GM21737 (cell line): ENCODE measurements at regions not wholly inside any gene's neighbourhood (a gene's known extent, or its start where the extent isn't known, plus 50 kb on each side); places are given as distances from the start of the nearest gene placed in this dataset.

Experiments used
- ATAC-seq: cut with Tn5 transposase; IDR thresholded peaks from one replicate; pipeline ENCODE4 v1.9.1; 2021; ENCODE audit warnings: mild to moderate bottlenecking, moderate library complexity; ENCODE audit not compliant: unreplicated experiment

DNA sequence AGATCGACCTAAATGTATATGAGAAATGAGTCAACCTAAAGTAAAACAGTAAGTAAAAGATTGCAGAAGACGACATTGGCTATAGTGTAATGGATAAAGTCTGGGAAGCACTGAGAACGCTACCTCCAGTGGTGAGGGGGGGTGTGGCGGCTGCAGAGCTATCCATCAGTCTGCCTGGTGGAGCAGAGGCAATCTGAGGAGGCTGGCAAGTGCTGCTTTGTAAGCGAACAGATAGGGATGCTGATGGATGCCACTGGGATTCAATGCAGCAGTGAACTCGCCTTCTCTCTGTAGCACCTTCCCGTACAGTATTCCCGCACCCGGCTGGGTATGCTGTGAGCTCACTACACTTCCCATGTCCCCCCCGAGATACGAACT, 261.5 kb downstream of the NSG2 start:
- ATAC-seq, result no peak

DNA sequence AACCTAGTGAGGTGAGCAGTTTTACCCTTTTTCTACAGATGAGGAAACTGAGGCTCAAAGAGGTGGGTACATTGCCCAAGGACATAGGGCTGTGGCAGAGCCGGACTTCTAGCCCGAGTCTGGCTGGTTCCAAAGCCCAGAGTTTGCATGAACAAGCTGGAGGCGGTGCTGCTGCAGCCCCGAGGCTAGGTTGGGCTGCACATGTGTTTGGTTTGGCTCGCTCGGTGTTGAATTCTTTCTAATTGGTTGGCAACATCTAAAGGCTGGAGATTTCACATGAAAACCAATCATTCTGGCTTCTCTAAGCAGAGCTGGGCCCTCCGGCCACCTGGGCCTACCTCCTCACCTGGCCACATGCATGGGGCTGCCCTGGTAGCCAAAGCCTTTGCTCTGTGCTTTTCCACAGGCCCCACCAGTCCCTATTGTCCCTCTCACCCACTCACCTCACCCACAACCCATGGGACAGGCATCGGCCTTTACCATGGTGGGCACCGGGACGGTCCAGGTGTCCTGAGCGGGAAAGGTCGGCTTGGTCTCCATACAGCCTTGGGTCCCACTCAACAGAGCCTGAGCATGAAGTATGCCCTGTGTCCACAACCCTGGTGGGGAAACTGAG, 262.3 kb downstream of the NSG2 start:
- no peak for ATAC-seq

DNA sequence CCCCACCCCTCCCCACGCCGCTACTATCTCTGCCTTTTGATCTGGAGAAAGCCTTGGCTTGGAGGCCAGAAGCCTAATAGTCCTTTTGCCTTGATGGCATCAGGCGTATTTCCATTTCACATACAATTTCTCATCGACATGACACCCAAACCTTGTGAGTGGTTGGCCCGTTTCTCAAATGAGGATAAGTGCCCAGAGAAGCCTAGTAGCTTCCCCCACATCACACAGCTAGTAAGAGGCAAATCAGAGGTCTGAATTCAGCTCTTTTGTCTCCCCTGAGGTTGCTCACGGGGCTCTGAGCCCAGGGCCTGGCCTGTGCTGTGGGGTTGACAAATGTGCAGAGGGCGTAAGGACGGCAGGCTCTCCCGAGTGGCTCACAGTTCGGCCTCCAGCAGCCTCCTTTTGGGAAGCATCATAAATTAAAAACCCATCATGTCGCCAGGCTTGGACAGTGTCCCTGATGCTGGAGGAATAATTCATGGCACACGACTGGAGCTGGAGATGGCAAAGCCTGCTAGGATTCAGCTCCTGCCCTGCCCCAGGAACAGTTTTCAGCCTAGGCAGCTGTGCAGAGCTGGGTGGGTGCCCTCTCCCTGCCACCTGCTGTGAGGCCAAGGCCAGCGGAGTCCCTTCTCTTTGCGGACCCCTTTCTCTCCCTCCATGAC, 263.8 kb downstream of the NSG2 start:
- ATAC-seq, result no peak

- no peak for ATAC-seq
Observed at GRCh38 chr5:174310243-174310642, 264.7 kb downstream of the NSG2 start.

GRCh38 chr5:174310706-174311105, 265.2 kb downstream of the NSG2 start:
- no peak for ATAC-seq

DNA sequence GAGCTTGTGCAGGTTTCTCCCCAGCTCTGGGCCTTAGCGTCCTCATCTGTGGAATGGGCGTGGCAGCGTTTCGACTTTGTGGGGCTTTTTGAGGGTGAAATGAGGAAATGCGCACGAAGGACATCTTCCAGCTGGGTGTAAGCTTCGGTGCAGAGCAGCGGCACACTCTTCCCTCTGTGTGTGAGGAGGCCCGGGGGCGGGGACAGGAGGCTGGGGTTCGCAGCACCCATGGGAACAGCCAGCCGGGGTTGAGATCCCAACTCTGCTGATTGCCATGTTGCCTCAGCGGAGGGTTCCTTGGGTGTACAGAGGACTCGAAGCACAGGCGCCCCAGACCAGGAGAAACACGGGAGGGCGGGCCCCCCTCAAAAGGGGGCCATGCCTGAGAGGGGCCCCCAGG, 265.6 kb downstream of the NSG2 start:
- ATAC-seq, result no peak

DNA sequence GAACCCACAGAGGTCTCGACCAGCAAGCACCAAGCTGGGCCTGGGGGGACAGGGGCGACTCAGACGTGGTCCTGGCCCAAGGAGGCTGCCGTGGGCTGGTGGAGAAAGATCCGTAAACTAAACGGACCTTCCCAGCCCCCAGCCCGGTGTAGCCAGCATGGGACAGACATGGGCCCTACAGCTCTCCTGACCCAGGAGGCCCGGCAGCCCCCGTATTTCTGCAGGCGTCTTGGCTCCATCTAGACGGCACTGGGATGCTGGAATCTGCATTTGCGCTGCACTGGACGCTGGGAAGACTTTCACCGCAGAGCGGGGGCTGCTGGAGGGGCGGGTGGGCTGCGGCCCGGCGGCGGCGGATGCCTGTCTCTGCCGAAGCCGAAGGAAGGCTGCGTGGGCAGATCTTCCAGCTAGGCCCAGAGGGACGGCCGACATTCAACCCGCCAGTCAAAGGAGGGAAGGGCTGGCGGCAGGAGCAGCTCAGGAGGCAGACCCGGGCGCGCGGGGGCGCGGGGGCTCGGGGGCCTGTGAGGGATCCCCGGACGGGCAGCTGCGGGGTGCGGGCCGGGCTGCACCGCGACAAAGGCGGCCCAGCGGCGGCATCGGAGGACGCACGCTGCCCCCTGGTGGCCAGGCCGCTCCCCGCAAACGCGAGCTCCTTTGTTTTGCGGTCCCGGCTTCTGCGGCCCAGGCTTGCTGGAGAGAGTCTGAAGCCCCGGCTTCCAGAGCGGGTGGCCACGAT, 266.2 kb downstream of the NSG2 start:
- ATAC-seq, result no peak

DNA sequence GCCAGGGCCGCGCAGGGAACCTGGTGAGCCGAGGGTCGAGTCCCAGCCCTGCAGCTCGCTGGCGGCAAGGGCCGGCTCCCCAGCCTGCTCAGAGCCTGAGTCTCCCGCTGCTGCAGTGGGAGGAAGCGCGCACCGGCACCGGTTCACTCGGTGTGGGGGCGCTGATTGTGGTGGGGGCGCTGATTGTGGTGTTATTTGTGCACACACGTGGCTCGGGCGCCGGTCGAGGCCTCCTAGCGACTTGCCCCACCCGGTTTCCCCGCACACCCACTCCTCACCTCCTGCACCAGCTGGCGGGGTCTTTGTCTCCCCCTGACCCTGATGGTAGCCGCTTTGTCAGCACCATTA, 266.7 kb downstream of the NSG2 start:
- ATAC-seq, result no peak

GRCh38 chr5:174312641-174313040, 267.1 kb downstream of the NSG2 start:
- no peak for ATAC-seq

GRCh38 chr5:174313615-174314014, 268.1 kb downstream of the NSG2 start:
- no peak for ATAC-seq

DNA sequence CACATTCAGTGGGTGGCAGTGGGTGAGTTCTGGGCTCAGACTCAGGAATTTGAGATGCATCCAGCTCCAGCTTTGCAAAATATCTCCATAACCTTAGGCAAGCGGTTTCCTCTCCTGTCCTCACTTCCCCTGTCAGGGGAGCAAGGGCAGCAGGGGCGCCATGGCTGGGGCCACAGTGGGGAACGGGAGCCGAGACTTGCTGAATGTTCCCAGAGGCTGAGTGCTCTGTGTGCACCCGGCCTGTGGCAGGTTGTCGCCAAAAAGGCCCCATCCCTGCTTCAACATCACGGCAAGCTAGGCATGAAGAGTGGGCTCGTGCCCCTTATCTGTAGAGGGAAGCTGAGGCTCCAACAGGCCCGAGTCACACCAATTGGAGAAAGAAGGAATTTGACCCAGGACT, 268.8 kb downstream of the NSG2 start:
- no peak for ATAC-seq

DNA sequence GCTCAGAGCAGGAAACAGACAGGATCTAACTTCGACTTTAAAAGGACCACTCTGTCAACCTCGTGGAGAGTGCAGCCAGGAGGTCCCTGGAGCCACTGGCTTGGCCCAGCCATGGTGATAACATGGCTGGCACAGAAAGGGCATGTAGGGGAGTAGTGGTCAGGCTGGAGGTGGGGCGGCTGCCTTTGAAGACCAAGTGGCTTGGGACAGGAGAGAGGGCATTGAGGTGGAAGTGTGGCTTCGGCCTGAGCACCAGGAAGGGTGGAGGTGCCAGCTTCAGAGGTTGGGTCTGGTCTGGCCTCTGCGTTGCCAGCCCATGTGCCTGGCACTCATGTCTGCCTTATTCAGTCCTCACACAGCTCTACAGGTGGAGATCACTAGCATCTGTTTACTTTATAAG, 270.0 kb downstream of the NSG2 start:
- ATAC-seq, result no peak

DNA sequence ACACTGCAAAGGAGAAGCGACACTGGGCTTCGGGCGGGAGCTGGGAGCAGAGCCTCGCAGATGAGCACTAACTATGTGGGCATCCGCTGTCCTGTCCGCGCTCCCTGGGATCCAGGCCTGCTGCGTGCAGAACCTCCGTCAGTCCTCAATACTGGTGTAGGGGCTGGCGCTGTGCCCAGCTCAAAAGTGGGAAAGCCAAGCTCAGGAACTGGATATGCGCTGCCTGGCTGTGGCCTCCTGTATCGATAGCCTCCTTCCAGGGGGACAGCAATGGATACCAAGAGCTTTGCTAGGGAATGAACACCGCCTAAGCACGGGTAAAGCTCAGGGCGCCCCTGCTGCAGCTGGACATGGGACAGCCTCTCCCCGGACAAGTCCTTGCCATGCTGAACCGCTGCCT, 270.4 kb downstream of the NSG2 start:
- ATAC-seq, result no peak

DNA sequence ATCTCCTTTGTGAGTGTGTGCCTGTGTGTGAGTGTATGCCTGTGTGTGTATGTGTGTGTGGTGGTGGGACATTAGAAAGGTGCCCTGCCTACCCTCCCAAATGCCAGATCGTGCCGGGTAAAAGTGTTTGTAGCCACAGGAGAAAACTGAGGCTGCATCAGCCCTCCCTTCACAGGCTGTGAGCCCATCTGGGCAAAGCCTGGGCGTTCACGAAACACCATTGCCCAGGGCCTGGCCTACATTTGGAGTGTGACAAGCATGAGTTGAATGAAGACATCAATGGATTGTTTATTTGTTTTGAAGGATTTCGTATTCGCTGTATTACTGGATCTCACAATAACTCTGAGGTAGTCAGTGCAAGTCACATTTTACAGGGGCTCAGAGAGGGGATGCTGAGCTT, 270.8 kb downstream of the NSG2 start:
- no peak for ATAC-seq

- no peak for ATAC-seq
Observed at GRCh38 chr5:174317256-174317894, 271.9 kb downstream of the NSG2 start.

GRCh38 chr5:174318578-174318977, 273.1 kb downstream of the NSG2 start:
- ATAC-seq, result no peak

DNA sequence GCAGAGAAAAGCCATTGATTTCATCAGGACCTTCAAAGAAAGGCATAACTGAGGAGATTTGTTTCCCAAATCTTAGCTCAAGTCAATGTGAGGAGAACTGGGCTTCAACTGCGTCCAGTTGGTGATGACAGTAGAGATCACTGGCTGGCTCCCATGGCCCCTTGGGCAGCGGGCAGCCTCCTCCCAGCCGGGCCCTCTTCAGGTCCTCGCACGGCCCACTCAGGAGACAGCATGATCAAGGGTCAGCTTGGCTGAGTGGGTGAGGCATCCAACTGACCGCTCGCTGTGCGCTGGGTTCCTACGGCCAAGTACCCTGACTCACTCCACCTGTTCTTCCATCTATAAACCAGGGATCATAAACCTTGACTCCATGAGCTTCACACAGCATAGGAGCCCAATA, 274.0 kb downstream of the NSG2 start:
- ATAC-seq, result no peak

GRCh38 chr5:174320051-174320450, 274.5 kb downstream of the NSG2 start:
- ATAC-seq, result no peak

DNA sequence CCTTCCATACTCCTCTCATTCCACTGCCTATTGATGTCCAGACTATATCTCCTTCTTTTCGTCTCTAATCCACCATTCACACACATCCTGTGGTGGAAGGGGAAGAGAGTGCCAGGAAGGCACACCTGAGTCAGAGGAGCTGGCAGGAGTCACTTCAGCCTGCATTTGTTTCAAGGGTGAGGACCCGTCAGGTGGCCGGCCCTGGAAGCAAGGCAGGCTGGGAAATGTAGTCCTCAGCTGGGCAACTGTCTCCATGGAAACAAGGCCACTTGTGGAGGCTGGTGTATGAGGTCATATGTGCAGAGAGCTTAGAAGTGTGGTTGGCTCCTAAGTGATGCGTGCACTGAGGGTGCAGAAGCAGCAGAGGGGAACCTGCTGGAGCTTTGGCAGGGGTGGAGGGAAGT, 278.4 kb downstream of the NSG2 start:
- ATAC-seq, result no peak

GRCh38 chr5:174324680-174325079, 279.2 kb downstream of the NSG2 start:
- no peak for ATAC-seq

DNA sequence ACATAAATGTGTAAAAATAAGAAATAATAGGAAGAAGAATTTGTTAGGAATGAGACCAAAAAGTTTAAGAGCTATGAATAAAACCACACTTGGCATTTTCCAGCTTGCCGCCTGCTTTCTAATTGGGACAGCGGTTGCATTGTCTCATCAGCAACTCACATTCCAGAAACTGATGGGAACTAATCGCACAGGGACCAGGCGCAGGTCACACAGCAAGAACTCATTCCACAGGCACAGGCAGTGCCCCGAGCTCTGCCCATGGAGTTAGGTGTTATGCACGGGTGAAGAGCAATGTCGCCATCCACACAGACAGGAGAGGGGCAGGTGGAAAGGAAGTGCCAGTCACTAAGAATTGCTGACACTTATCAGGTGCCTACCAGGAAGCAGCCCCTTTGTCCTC, 279.9 kb downstream of the NSG2 start:
- ATAC-seq, result no peak

- ATAC-seq, result no peak
Observed at GRCh38 chr5:174325961-174326360, 280.5 kb downstream of the NSG2 start.
